ENCODE measurements at regions not wholly inside any gene's neighbourhood (a gene's known extent, or its start where the extent isn't known, plus 50 kb on each side); places are given as distances from the start of the nearest gene placed in this dataset.

DNA sequence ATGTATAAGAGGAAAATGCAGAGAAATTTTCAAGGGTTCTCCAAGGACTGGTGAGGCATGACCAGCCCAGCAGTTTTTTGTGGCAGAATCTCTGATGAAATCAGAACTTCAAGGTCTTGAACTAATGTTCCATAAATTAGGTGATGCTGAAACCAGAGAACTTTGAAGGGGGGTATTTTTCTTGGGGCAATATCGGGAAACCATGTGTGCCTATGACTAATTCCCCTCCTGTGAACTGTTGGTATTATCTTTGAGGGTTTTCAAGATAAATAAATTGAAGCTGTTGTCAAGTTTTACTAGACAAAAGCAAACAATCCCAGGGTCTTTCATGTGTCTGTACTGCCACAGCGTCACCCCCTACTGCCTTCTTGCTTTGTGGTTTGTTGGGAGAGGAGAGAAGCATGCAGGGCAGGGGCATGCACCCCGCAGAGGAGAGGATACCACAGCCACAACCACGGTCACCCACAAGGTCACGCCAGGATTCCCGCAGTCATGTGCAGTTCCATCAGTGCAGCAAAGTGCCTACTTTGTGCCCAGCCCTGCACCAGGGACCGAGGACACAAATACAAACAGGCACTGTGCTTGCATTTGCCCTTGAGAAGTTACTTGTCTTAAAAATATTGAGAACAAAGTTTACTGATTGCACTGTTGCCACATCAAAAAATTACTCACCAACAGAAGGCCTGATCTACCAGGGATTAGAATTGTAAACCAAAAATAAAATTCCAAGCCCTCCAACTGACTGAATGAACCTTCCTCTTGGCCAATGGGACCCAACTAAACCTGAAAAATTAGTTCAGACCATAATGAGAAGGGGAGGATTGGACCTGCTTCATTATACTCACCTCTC is 413.3 kb upstream of the TRIB2 start:
- TF ChIP-seq, protein P1, sequence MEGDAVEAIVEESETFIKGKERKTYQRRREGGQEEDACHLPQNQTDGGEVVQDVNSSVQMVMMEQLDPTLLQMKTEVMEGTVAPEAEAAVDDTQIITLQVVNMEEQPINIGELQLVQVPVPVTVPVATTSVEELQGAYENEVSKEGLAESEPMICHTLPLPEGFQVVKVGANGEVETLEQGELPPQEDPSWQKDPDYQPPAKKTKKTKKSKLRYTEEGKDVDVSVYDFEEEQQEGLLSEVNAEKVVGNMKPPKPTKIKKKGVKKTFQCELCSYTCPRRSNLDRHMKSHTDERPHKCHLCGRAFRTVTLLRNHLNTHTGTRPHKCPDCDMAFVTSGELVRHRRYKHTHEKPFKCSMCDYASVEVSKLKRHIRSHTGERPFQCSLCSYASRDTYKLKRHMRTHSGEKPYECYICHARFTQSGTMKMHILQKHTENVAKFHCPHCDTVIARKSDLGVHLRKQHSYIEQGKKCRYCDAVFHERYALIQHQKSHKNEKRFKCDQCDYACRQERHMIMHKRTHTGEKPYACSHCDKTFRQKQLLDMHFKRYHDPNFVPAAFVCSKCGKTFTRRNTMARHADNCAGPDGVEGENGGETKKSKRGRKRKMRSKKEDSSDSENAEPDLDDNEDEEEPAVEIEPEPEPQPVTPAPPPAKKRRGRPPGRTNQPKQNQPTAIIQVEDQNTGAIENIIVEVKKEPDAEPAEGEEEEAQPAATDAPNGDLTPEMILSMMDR (IDR thresholded peaks at IDR 0.05) = no peak
- TF ChIP-seq EZH2 (IDR thresholded peaks at IDR 0.05) (no peak), EZH2phosphoT487 (IDR thresholded peaks at IDR 0.05) (no peak)
